Neural cell (in vitro differentiated cells): ENCODE measurements at regions not wholly inside any gene's neighbourhood (a gene's known extent, or its start where the extent isn't known, plus 50 kb on each side); places are given as distances from the start of the nearest gene placed in this dataset.

ENCODE experiments used
- EZH2 ChIP-seq: fragments of 200-600, 300-800 bp; shearing (Covaris generic), sonication (generic); IDR thresholded peaks from 2 replicates; pipeline ENCODE4 v1.6.1; 2014; ENCODE audit warnings: antibody characterized with exemption, low read length, borderline replicate concordance, mild to moderate bottlenecking; ENCODE audit not compliant: insufficient read depth, poor library complexity, severe bottlenecking
- TF ChIP-seq, protein P1 (sequence below): fragments of 450-650 bp; IDR thresholded peaks from 2 replicates; pipeline ENCODE4 v1.5.1; 2014; ENCODE audit warnings: antibody characterized with exemption, mild to moderate bottlenecking, moderate library complexity; ENCODE audit not compliant: poor library complexity, severe bottlenecking
- TF ChIP-seq, protein P2 (sequence below): IDR thresholded peaks from 2 replicates; pipeline ENCODE4 v1.6.1; 2012; ENCODE audit warnings: borderline replicate concordance

DNA sequence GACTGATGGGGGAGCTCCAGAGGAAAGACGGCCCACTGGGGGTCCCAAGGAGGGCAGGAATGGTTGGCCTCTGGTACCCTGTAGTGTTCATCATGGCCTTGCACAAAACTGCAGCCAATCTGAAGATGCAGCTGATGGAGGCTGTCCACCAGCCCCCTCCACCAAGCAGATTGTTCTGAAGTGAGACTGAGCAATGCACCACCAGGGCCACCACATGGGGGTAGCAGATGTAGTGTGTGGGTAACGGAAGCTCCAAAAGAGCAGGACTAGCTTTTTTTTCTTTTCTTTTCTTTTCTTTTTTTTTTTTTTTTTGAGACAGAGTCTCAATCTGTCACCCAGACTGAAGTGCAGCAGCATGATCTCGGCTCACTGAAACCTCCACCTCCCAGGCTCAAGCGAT, 181.0 kb upstream of the MYLIP start:
- TF ChIP-seq, protein P1, sequence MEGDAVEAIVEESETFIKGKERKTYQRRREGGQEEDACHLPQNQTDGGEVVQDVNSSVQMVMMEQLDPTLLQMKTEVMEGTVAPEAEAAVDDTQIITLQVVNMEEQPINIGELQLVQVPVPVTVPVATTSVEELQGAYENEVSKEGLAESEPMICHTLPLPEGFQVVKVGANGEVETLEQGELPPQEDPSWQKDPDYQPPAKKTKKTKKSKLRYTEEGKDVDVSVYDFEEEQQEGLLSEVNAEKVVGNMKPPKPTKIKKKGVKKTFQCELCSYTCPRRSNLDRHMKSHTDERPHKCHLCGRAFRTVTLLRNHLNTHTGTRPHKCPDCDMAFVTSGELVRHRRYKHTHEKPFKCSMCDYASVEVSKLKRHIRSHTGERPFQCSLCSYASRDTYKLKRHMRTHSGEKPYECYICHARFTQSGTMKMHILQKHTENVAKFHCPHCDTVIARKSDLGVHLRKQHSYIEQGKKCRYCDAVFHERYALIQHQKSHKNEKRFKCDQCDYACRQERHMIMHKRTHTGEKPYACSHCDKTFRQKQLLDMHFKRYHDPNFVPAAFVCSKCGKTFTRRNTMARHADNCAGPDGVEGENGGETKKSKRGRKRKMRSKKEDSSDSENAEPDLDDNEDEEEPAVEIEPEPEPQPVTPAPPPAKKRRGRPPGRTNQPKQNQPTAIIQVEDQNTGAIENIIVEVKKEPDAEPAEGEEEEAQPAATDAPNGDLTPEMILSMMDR: no peak
- no peak for TF ChIP-seq EZH2
- TF ChIP-seq, protein P2, sequence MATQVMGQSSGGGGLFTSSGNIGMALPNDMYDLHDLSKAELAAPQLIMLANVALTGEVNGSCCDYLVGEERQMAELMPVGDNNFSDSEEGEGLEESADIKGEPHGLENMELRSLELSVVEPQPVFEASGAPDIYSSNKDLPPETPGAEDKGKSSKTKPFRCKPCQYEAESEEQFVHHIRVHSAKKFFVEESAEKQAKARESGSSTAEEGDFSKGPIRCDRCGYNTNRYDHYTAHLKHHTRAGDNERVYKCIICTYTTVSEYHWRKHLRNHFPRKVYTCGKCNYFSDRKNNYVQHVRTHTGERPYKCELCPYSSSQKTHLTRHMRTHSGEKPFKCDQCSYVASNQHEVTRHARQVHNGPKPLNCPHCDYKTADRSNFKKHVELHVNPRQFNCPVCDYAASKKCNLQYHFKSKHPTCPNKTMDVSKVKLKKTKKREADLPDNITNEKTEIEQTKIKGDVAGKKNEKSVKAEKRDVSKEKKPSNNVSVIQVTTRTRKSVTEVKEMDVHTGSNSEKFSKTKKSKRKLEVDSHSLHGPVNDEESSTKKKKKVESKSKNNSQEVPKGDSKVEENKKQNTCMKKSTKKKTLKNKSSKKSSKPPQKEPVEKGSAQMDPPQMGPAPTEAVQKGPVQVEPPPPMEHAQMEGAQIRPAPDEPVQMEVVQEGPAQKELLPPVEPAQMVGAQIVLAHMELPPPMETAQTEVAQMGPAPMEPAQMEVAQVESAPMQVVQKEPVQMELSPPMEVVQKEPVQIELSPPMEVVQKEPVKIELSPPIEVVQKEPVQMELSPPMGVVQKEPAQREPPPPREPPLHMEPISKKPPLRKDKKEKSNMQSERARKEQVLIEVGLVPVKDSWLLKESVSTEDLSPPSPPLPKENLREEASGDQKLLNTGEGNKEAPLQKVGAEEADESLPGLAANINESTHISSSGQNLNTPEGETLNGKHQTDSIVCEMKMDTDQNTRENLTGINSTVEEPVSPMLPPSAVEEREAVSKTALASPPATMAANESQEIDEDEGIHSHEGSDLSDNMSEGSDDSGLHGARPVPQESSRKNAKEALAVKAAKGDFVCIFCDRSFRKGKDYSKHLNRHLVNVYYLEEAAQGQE: no peak
